A673 (cell line): ENCODE measurements at regions not wholly inside any gene's neighbourhood (a gene's known extent, or its start where the extent isn't known, plus 50 kb on each side); places are given as distances from the start of the nearest gene placed in this dataset.
"Not testable (repeated sequence)": the region's sequence is repeated elsewhere in the genome, so short reads cannot be mapped to it uniquely, and the experiment has no call there.

Experiments used
- BruUV-seq: library from RNA; stranded (reverse); fragments of 400-500 nt; replicated peaks from 2 replicates; lab custom pipeline; 2021; lab: Mats Ljungman, UMichigan
- CTCF ChIA-PET: fragments of 300-600 bp; sonication (Branson Sonifier 250); formaldehyde crosslinking; loops from one replicate; lab custom pipeline; 2022; ENCODE audit warnings: antibody characterized with exemption; lab: Charles Lee
- POLR2A ChIA-PET: fragments of 300-600 bp; sonication (Branson Sonifier 250); formaldehyde crosslinking; loops from one replicate; lab custom pipeline; 2022; ENCODE audit warnings: antibody characterized with exemption; ENCODE audit not compliant: low non-redundant PET; lab: Charles Lee
- DNase-seq: peaks from one replicate; pipeline ENCODE4 v3.0.0-alpha.2; 2015; ENCODE audit warnings: low spot score
- H3K27ac ChIP-seq: fragments of 200-600 bp; sonication (generic); 2 replicates; pipeline ENCODE4 v1.5.1; 2016; ENCODE audit warnings: mixed run types, low read depth, mild to moderate bottlenecking, mixed read lengths, antibody characterized with exemption, low read length; ENCODE audit not compliant: poor library complexity, severe bottlenecking
- H3K27me3 ChIP-seq: fragments of 200-600 bp; sonication (generic); replicated peaks from 2 replicates; pipeline ENCODE4 v1.6.1; 2017; ENCODE audit warnings: mixed run types, low read depth, mild to moderate bottlenecking, mixed read lengths, antibody characterized with exemption, low read length; ENCODE audit not compliant: insufficient read depth, poor library complexity
- H3K36me3 ChIP-seq: fragments of 200-600 bp; sonication (generic); 2 replicates; pipeline ENCODE4 v1.6.1; 2016; ENCODE audit warnings: mixed run types, mild to moderate bottlenecking, mixed read lengths, antibody characterized with exemption, low read length; ENCODE audit not compliant: insufficient read depth, poor library complexity, severe bottlenecking
- H3K4me1 ChIP-seq: fragments of 200-600 bp; sonication (generic); 2 replicates; pipeline ENCODE4 v1.6.1; 2017; ENCODE audit warnings: mixed run types, mild to moderate bottlenecking, mixed read lengths, antibody characterized with exemption, low read length; ENCODE audit not compliant: insufficient read depth, poor library complexity, severe bottlenecking
- H3K4me3 ChIP-seq: fragments of 200-600 bp; sonication (generic); 2 replicates; pipeline ENCODE4 v1.5.1; 2016; ENCODE audit warnings: low read depth, mixed run types, mild to moderate bottlenecking, mixed read lengths, low read length; ENCODE audit not compliant: poor library complexity, severe bottlenecking
- H3K9me3 ChIP-seq: fragments of 200-600 bp; sonication (generic); 2 replicates; pipeline ENCODE4 v1.6.1; 2016; ENCODE audit warnings: mixed run types, low read depth, mild to moderate bottlenecking, mixed read lengths, antibody characterized with exemption, low read length; ENCODE audit not compliant: poor library complexity, severe bottlenecking
- CTCF ChIP-seq: fragments of 300-800, 200-600 bp; sonication (generic); conservative IDR thresholded peaks from 2 replicates; pipeline ENCODE4 v1.5.1; 2017; ENCODE audit warnings: low read depth, mild to moderate bottlenecking, antibody characterized with exemption, low read length, moderate library complexity, mixed read lengths
- EZH2 ChIP-seq: fragments of 200-600 bp; sonication (generic); IDR thresholded peaks from 2 replicates; pipeline ENCODE4 v1.6.1; 2017; ENCODE audit warnings: borderline replicate concordance, low read depth, mild to moderate bottlenecking, mixed read lengths, antibody characterized with exemption, low read length; ENCODE audit not compliant: poor library complexity, severe bottlenecking
- intact Hi-C: fragments of 100-400 bp; cut with micrococcal nuclease; formaldehyde crosslinking; loops from one replicate; pipeline ENCODE4 v1.10.0; 2022; ENCODE audit not compliant: unreplicated experiment

GRCh38 chrX:111035991-111036390 is 60.0 kb upstream of the PAK3 start:
- TF ChIP-seq CTCF (no peak), EZH2 (no peak)
- ChIA-PET POLR2A (no interaction called here), CTCF (no interaction called here)
- Histone ChIP-seq H3K4me3 (no peak overlapping the region), H3K27me3 (peaks cover 15% of the 10 kb centered on the region), H3K27ac (no peak overlapping the region), H3K36me3 (no peaks in the 10 kb centered on the region), H3K9me3 (no peaks in the 10 kb centered on the region), H3K4me1 (no peaks in the 10 kb centered on the region)
- no peak for DNase-seq
- intact Hi-C loops: no loop called here
- BruUV-seq: no TSS peak

- no peak for DNase-seq
- intact Hi-C loops: no loop called here
- Histone ChIP-seq H3K4me3 (no peak overlapping the region), H3K36me3 (no peaks in the 10 kb centered on the region), H3K9me3 (no peaks in the 10 kb centered on the region), H3K27me3 (peaks cover 16% of the 10 kb centered on the region), H3K27ac (no peak overlapping the region), H3K4me1 (no peaks in the 10 kb centered on the region)
- no peak for TF ChIP-seq EZH2
- POLR2A ChIA-PET: no interaction called here
- BruUV-seq: no TSS peak
- CTCF ChIA-PET: no interaction called here
Measured at GRCh38 chrX:111035256-111035655, 60.7 kb upstream of the PAK3 start.

GRCh38 chrX:111022998-111023397 is 73.0 kb upstream of the PAK3 start:
- CTCF ChIA-PET, H3K27ac ChIP-seq, POLR2A ChIA-PET, intact Hi-C loops, H3K36me3 ChIP-seq, H3K4me1 ChIP-seq, BruUV-seq, H3K9me3 ChIP-seq, H3K27me3 ChIP-seq, DNase-seq, H3K4me3 ChIP-seq: not testable (repeated sequence)

- DNase-seq: no peak
- Histone ChIP-seq H3K27ac (no peak overlapping the region), H3K27me3 (no peaks in the 10 kb centered on the region), H3K4me1 (no peaks in the 10 kb centered on the region), H3K9me3 (no peaks in the 10 kb centered on the region), H3K36me3 (no peaks in the 10 kb centered on the region), H3K4me3 (no peak overlapping the region)
- TF ChIP-seq CTCF: no peak
- TF ChIP-seq EZH2: no peak
- POLR2A ChIA-PET: no interaction called here
- CTCF ChIA-PET: no interaction called here
- BruUV-seq: no TSS peak
- intact Hi-C loops: no loop called here
Measured at GRCh38 chrX:111020283-111020682, 75.7 kb upstream of the PAK3 start.
